SK-N-SH (cell line): ENCODE measurements at regions not wholly inside any gene's neighbourhood (a gene's known extent, or its start where the extent isn't known, plus 50 kb on each side); places are given as distances from the start of the nearest gene placed in this dataset.
"Not testable (repeated sequence)": the region's sequence is repeated elsewhere in the genome, so short reads cannot be mapped to it uniquely, and the experiment has no call there.

Source experiments
- CTCF ChIP-seq: fragments of 200-600 bp; sonication (generic); IDR thresholded peaks from 2 replicates; pipeline ENCODE4 v1.6.1; 2017; ENCODE audit warnings: antibody characterized with exemption, mild to moderate bottlenecking, moderate library complexity
- ELF1 ChIP-seq: IDR thresholded peaks from 2 replicates; pipeline ENCODE4 v1.4.0; 2012
- EZH2phosphoT487 ChIP-seq: fragments of 200-600 bp; sonication (generic); IDR thresholded peaks from 2 replicates; pipeline ENCODE4 v1.6.1; 2017; ENCODE audit warnings: low read depth, mixed run types, mild to moderate bottlenecking, antibody characterized with exemption, moderate library complexity, borderline replicate concordance
- GABPA ChIP-seq: IDR thresholded peaks from 2 replicates; pipeline ENCODE4 v1.4.0; 2012; ENCODE audit warnings: low read depth, mild to moderate bottlenecking
- POLR2AphosphoS5 ChIP-seq: IDR thresholded peaks from 2 replicates; pipeline ENCODE4 v1.6.1; 2012; ENCODE audit warnings: low read depth, low read length
- RCOR1 ChIP-seq: fragments of 150-350 bp; IDR thresholded peaks from 2 replicates; pipeline ENCODE4 v1.6.1; 2017; ENCODE audit warnings: antibody characterized with exemption, low read length
- USF2 ChIP-seq: fragments of 150-350 bp; IDR thresholded peaks from 2 replicates; pipeline ENCODE4 v1.6.1; 2017; ENCODE audit warnings: antibody characterized with exemption, low read length, low read depth, borderline replicate concordance
- YY1 ChIP-seq: IDR thresholded peaks from 2 replicates; pipeline ENCODE4 v1.4.0; 2012; ENCODE audit warnings: low read depth, mild to moderate bottlenecking

DNA sequence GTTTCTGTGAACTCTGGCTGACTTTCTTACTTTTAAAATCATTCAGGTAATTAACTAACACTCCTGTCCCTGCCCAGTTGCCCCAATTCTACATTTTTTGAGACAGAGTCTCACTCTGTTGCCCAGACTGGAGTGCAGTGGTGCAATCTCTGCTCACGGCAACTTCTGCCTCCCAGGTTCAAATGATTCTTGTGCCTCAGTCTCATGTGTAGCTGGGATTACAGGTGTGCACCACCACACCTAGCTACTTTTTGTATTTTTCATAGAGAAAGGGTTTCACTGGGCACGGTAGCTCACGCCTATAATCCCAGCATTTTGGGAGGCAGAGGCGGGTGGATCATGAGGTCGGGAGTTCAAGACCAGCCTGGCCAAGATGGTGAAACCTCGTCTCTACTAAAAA, 66.2 kb upstream of the MED13 start:
- TF ChIP-seq CTCF, POLR2AphosphoS5, RCOR1, GABPA, YY1, USF2, ELF1, EZH2phosphoT487: not testable (repeated sequence)
